ENCODE measurements at regions not wholly inside any gene's neighbourhood (a gene's known extent, or its start where the extent isn't known, plus 50 kb on each side); places are given as distances from the start of the nearest gene placed in this dataset.
"Not testable (repeated sequence)": the region's sequence is repeated elsewhere in the genome, so short reads cannot be mapped to it uniquely, and the experiment has no call there.

DNA sequence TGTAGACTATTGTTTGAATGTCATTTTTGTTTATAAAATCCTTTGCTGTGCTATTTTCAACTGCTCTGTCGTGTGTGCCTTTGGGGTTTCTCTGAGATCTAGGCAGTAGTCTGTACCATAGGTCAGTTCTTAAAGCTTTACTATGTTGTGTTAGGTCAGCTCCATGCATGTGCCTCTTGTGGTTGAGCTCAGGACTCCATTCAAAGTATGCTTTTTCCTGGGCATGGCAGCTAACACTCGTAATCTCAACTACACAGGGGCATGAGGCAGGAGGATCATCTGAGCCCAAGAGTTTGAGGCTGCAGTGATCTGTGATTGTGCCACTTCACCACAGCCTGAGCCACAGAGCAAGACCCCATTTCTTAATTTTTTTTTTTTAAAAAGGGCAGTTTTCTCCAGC, 174.4 kb upstream of the SPHKAP start:
- Histone ChIP-seq H3K36me3 (replicated peaks; ENCODE audit: insufficient read depth, low read depth) (no peaks in the 10 kb centered on the region), H3K79me2 (no peaks in the 10 kb centered on the region), H3K9me2 (replicated peaks; ENCODE audit: insufficient read depth) (no peaks in the 10 kb centered on the region), H3K4me3 (no peak overlapping the region), H4K20me1 (ENCODE audit: insufficient read depth, poor library complexity, severe bottlenecking) (no peaks in the 10 kb centered on the region), H3K4me1 (ENCODE audit: insufficient read depth) (no peaks in the 10 kb centered on the region), H3K9me3 (ENCODE audit: low read depth) (no peaks in the 10 kb centered on the region), H2AFZ (no peak overlapping the region), H3K27me3 (no peaks in the 10 kb centered on the region), H3K27ac (no peak overlapping the region), H3K4me2 (no peak overlapping the region)
- DNase-seq (ENCODE audit: low spot score), result no peak
- WGBS (ENCODE audit: low lambda C conversion rate, missing lambda C conversion rate), result 66% methylated on average over 2 of the region's 2 CpGs
- TF ChIP-seq, protein P1, sequence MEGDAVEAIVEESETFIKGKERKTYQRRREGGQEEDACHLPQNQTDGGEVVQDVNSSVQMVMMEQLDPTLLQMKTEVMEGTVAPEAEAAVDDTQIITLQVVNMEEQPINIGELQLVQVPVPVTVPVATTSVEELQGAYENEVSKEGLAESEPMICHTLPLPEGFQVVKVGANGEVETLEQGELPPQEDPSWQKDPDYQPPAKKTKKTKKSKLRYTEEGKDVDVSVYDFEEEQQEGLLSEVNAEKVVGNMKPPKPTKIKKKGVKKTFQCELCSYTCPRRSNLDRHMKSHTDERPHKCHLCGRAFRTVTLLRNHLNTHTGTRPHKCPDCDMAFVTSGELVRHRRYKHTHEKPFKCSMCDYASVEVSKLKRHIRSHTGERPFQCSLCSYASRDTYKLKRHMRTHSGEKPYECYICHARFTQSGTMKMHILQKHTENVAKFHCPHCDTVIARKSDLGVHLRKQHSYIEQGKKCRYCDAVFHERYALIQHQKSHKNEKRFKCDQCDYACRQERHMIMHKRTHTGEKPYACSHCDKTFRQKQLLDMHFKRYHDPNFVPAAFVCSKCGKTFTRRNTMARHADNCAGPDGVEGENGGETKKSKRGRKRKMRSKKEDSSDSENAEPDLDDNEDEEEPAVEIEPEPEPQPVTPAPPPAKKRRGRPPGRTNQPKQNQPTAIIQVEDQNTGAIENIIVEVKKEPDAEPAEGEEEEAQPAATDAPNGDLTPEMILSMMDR (IDR thresholded peaks at IDR 0.05; ENCODE audit: poor library complexity), result no peak
- TF ChIP-seq EZH2 (IDR thresholded peaks at IDR 0.05; ENCODE audit: borderline replicate concordance), result no peak
- TF ChIP-seq EZH2phosphoT487 (IDR thresholded peaks at IDR 0.05; ENCODE audit: low read depth, severe bottlenecking, unreplicated experiment), result no peak

DNA sequence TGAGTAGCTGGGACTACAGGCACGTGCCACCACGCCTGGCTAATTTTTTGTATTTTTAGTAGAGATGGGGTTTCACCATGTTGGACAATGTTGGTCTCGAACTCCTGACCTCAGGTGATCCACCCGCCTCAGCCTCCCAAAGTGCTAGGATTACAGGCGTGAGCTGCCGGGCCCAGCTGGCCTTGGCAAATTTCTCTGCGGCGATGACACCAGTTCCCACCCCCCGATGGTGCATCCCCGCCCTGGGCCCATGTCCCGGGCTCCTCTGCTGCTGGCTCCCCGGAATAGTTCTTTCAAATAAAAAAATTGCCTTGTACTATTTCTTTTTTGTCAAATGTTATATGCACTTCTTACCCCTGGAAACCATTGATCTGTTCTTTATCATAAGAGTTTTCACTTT, 171.5 kb upstream of the SPHKAP start:
- not testable (repeated sequence) for H3K36me3 ChIP-seq (replicated peaks; ENCODE audit: insufficient read depth, low read depth); H4K20me1 ChIP-seq (ENCODE audit: insufficient read depth, poor library complexity, severe bottlenecking); H3K27me3 ChIP-seq; H2AFZ ChIP-seq; H3K27ac ChIP-seq; H3K79me2 ChIP-seq; H3K4me3 ChIP-seq; H3K4me2 ChIP-seq; H3K9me2 ChIP-seq (replicated peaks; ENCODE audit: insufficient read depth); H3K9me3 ChIP-seq (ENCODE audit: low read depth); H3K4me1 ChIP-seq (ENCODE audit: insufficient read depth); DNase-seq (ENCODE audit: low spot score)
- 91% methylated on average over 12 of the region's 12 CpGs for WGBS (ENCODE audit: low lambda C conversion rate, missing lambda C conversion rate)

DNA sequence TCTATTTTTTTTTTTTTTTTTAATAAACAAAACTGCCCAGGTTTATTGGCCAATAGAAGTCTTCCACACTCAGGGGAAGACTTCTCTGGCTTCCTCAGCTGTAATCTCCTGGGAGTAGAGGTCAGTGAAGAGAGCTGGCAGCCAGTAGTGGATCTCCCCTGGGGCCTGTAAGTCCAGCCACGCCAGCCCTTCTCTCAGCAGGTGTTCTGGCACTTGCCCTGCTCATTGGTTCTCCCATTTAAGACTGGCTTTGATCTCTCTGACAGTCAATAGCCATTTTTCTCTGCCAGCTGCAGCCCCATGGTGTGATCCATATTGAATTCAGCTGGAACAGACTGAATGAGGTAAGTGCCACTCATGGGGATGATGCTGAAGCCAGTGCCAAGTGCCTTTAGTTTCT, 170.6 kb upstream of the SPHKAP start:
- Histone ChIP-seq H3K79me2 (no peaks in the 10 kb centered on the region), H3K27me3 (no peaks in the 10 kb centered on the region), H3K4me1 (ENCODE audit: insufficient read depth) (no peaks in the 10 kb centered on the region), H3K36me3 (replicated peaks; ENCODE audit: insufficient read depth, low read depth) (no peaks in the 10 kb centered on the region), H3K4me2 (no peak overlapping the region), H3K9me2 (replicated peaks; ENCODE audit: insufficient read depth) (no peaks in the 10 kb centered on the region), H3K4me3 (no peak overlapping the region), H4K20me1 (ENCODE audit: insufficient read depth, poor library complexity, severe bottlenecking) (no peaks in the 10 kb centered on the region), H3K27ac (no peak overlapping the region), H3K9me3 (ENCODE audit: low read depth) (no peaks in the 10 kb centered on the region), H2AFZ (no peak overlapping the region)
- TF ChIP-seq, protein P1 (IDR thresholded peaks at IDR 0.05; ENCODE audit: poor library complexity), result no peak
- no peak for TF ChIP-seq EZH2phosphoT487 (IDR thresholded peaks at IDR 0.05; ENCODE audit: low read depth, severe bottlenecking, unreplicated experiment)
- no peak for TF ChIP-seq EZH2 (IDR thresholded peaks at IDR 0.05; ENCODE audit: borderline replicate concordance)
- no peak for DNase-seq (ENCODE audit: low spot score)
- 74% methylated on average over 1 of the region's 1 CpG for WGBS (ENCODE audit: low lambda C conversion rate, missing lambda C conversion rate)

DNA sequence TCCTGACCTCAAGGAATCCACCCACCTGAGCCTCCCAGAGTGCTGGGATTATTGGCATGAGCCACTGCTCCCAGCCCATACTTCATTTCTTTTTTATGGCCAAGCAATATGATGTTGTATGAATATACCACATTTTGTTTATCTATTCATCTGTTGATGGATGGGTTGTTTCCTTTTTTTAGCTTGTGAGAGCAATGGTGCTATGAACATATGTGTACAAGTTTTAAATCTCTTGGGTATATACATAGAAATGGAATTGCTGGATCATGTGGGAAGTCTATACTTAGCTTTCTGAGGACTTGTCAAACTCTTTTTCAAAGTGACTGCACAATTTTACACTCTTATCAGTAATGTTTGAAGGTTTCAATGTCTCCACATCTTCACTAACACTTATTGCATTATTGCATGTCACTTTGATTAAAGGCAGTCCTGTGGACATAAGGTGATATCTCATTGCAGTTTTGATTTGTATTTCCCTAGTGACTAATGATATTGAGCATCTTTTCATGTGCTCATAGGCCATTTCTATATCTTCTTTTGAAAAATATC, 167.1 kb upstream of the SPHKAP start:
- TF ChIP-seq EZH2phosphoT487 (IDR thresholded peaks at IDR 0.05; ENCODE audit: low read depth, severe bottlenecking, unreplicated experiment) (no peak), EZH2 (IDR thresholded peaks at IDR 0.05; ENCODE audit: borderline replicate concordance) (no peak)
- TF ChIP-seq, protein P1 (IDR thresholded peaks at IDR 0.05; ENCODE audit: poor library complexity), result no peak
- Histone ChIP-seq H3K4me2 (no peak overlapping the region), H3K36me3 (replicated peaks; ENCODE audit: insufficient read depth, low read depth) (no peaks in the 10 kb centered on the region), H3K79me2 (no peaks in the 10 kb centered on the region), H3K9me2 (replicated peaks; ENCODE audit: insufficient read depth) (no peaks in the 10 kb centered on the region), H3K4me3 (no peak overlapping the region), H4K20me1 (ENCODE audit: insufficient read depth, poor library complexity, severe bottlenecking) (no peaks in the 10 kb centered on the region), H3K27me3 (no peaks in the 10 kb centered on the region), H3K27ac (no peak overlapping the region), H3K4me1 (ENCODE audit: insufficient read depth) (no peaks in the 10 kb centered on the region), H2AFZ (no peak overlapping the region), H3K9me3 (ENCODE audit: low read depth) (no peaks in the 10 kb centered on the region)
- no peak for DNase-seq (ENCODE audit: low spot score)
